GM12873 (cell line): ENCODE measurements at regions not wholly inside any gene's neighbourhood (a gene's known extent, or its start where the extent isn't known, plus 50 kb on each side); places are given as distances from the start of the nearest gene placed in this dataset.

Experiments
- CTCF ChIP-seq: IDR thresholded peaks from 2 replicates; pipeline ENCODE4 v1.5.1; 2012; ENCODE audit warnings: low read depth, mild to moderate bottlenecking, moderate library complexity, low read length, control low read depth; ENCODE audit not compliant: insufficient read depth; ENCODE audit errors: missing control alignments

- no peak for TF ChIP-seq CTCF
Measured at GRCh38 chr11:11220786-11221185, 132.3 kb downstream of the CSNK2A3 start.

DNA sequence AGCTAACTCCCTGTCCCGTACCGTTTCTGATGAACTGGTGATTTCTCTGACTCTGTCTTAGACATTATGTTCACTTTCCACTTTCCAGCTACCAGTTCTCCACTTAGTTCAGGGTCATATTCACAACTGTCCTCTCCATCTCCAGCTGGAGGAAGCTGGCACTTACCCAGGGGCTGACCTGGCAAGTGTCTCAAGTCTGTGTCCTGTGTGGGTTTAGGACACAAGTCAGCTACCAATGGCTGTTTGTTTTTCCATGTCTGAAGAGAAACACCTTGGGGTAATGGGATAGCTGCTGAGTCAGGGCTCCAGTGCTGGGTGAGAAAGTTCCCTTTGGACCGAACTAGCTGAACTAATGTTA is 134.4 kb downstream of the CSNK2A3 start:
- no peak for TF ChIP-seq CTCF

- TF ChIP-seq CTCF = no peak
Measured at GRCh38 chr11:11217929-11218628, 135.0 kb downstream of the CSNK2A3 start.

DNA sequence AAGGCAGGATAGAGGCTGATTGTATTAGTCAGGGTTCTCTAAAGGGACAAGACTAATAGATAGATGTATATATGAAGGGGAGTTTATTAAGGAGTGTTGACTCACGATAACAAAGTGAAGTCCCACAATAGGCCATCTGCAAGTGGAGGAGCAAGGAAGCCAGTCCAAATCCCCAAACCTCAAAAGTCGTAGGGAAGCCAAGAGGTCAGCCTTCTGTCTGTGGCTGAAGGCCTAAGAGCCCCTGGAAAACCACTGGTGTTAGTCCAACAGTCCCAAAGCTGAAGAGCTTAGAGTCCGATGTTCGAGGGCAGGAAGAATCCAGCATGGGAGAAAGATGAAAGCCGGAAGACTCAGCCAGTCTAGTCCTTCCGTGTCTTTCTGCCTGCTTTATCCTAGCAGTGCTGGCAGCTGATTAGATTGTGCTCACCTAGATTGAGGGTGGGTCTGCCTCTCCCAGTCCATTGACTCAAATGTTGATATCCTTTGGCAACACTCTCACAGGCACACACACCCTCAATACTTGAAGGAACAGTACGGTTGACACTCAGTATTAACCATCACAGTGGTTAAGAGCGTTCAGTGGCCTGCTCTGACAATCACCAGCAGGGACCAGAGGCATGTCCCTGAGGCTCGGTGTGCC is 135.6 kb downstream of the CSNK2A3 start:
- TF ChIP-seq CTCF = no peak

DNA sequence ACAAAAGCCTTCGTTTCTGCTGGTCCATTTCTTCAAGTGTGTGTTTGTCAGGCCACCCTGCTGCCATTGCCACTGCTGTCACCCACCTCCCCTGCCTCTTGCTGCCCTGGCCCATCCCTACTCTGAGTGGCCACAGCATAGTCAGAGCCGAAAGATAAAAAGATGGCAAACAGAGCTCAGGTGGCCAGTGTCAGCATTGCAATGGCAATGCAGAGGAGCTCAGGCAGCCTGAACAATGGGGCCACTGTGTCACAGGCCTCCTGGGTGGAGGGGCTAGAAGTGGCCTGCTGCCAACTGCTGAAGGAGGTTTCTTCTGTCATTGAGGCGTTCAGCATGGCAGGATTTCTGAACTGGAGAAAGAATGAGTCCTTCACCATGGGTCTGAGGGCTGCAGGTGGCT is 137.1 kb downstream of the CSNK2A3 start:
- TF ChIP-seq CTCF = no peak

GRCh38 chr11:11215058-11215815 is 137.8 kb downstream of the CSNK2A3 start:
- no peak for TF ChIP-seq CTCF

DNA sequence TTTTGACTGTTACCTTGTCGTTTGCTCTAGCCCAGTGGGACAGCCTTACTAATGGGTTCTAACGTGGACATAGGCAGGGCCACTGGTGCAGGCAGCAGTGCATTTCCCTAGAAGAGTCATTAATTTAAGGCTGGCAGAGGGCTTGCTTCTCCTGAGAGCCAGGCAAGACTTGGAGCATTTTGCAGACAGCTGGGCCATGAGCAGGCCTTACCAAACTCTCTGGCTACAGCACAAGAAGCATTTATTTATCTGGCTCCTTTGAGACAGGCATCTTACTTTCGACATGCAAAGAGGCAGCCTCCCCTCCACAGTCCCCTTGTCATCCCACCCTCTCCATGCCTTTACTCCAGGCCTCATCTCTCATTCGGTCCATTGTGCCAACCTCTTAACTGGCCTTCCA is 139.9 kb downstream of the CSNK2A3 start:
- no peak for TF ChIP-seq CTCF
